PC-9 (cell line): ENCODE measurements at regions not wholly inside any gene's neighbourhood (a gene's known extent, or its start where the extent isn't known, plus 50 kb on each side); places are given as distances from the start of the nearest gene placed in this dataset.

Source experiments
- BruUV-seq: library from RNA; stranded (reverse); fragments of 400-500 nt; replicated peaks from 2 replicates; lab custom pipeline; 2021; lab: Mats Ljungman, UMichigan
- CTCF ChIA-PET: fragments of 300-600 bp; sonication (Branson Sonifier 250); formaldehyde crosslinking; loops from one replicate; lab custom pipeline; 2022; ENCODE audit warnings: antibody characterized with exemption; lab: Charles Lee
- POLR2A ChIA-PET: fragments of 300-600 bp; sonication (Branson Sonifier 250); formaldehyde crosslinking; loops from one replicate; lab custom pipeline; 2022; ENCODE audit warnings: antibody characterized with exemption; ENCODE audit not compliant: unreplicated experiment; lab: Charles Lee
- DNase-seq, 2 experiments: peaks; one replicate each; pipeline versions ENCODE4 v3.0.0 to v3.0.0-alpha.2; 2015 to 2022; ENCODE audit warnings: mixed read lengths in 1 of 2
- H2AFZ ChIP-seq: fragments of 200-600 bp; sonication (generic); 2 replicates; pipeline ENCODE4 v1.8.1; 2017; ENCODE audit warnings: antibody characterized with exemption
- H3F3A ChIP-seq: fragments of 200-600 bp; sonication (generic); 2 replicates; pipeline ENCODE4 v1.8.1; 2017; ENCODE audit warnings: antibody characterized with exemption, mild to moderate bottlenecking, low read depth; ENCODE audit not compliant: insufficient read depth
- H3K27ac ChIP-seq: fragments of 200-600 bp; sonication (generic); 2 replicates; pipeline ENCODE4 v1.6.1; 2016; ENCODE audit warnings: mixed run types
- H3K27me3 ChIP-seq: fragments of 200-600 bp; sonication (generic); 2 replicates; pipeline ENCODE4 v1.6.1; 2016; ENCODE audit warnings: low read depth, mixed run types; ENCODE audit not compliant: insufficient read depth
- H3K36me3 ChIP-seq: fragments of 200-600 bp; sonication (generic); 2 replicates; pipeline ENCODE4 v1.6.1; 2016; ENCODE audit warnings: low read depth, mixed run types
- H3K4me1 ChIP-seq: fragments of 200-600 bp; sonication (generic); replicated peaks from 2 replicates; pipeline ENCODE4 v1.6.1; 2016; ENCODE audit warnings: mixed run types; ENCODE audit not compliant: insufficient read depth
- H3K4me2 ChIP-seq: fragments of 200-600 bp; sonication (generic); 2 replicates; pipeline ENCODE4 v1.6.1; 2017; ENCODE audit warnings: mixed run types
- H3K4me3 ChIP-seq: fragments of 200-600 bp; sonication (generic); 2 replicates; pipeline ENCODE4 v1.6.1; 2016; ENCODE audit warnings: mixed run types
- H3K79me2 ChIP-seq: fragments of 200-600 bp; sonication (generic); 2 replicates; pipeline ENCODE4 v1.6.1; 2017; ENCODE audit warnings: low read depth, mixed run types
- H3K9me2 ChIP-seq: fragments of 200-600 bp; sonication (generic); 2 replicates; pipeline ENCODE4 v1.8.1; 2017; ENCODE audit warnings: mild to moderate bottlenecking; ENCODE audit not compliant: insufficient read depth
- H3K9me3 ChIP-seq: fragments of 200-600 bp; sonication (generic); 2 replicates; pipeline ENCODE4 v1.8.1; 2016; ENCODE audit warnings: low read depth; ENCODE audit not compliant: insufficient read depth
- H4K20me1 ChIP-seq: fragments of 200-600 bp; sonication (generic); 2 replicates; pipeline ENCODE4 v1.8.1; 2017; ENCODE audit not compliant: insufficient read depth
- EZH2 ChIP-seq: fragments of 200-600 bp; sonication (generic); IDR thresholded peaks from 2 replicates; pipeline ENCODE4 v1.8.0; 2017; ENCODE audit warnings: antibody characterized with exemption, low read depth
- intact Hi-C: fragments of 100-400 bp; cut with micrococcal nuclease; formaldehyde crosslinking; loops from one replicate; pipeline ENCODE4 v1.10.0; 2022; ENCODE audit not compliant: unreplicated experiment
- TF ChIP-seq, protein P1 (sequence below): fragments of 200-600 bp; sonication (generic); conservative IDR thresholded peaks from 2 replicates; pipeline ENCODE4 v1.6.1; 2017; ENCODE audit warnings: mixed run types, antibody characterized with exemption, mild to moderate bottlenecking, moderate library complexity

DNA sequence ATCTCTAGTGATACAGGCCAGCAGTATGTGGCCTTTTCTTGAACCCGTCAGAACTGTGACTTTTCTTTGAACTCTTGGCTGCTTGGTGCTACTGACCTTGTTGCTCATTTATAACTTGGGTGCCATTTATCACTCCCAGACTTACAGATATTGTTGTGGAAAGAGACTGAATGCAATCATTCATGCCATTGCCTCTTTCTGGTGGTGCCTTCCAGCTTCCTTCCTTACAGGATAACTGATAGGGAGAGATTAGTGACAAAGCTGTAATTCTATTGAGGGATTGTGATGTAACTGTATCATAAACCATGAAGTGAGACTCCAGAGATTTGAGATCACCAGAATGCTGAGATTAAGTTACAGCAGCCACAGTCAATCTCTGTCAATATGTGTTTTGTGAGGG lies 256.5 kb downstream of the USP25 start:
- CTCF ChIA-PET: no interaction called here
- BruUV-seq: no TSS peak
- H3K9me3 ChIP-seq: no peaks in the 10 kb centered on the region

DNA sequence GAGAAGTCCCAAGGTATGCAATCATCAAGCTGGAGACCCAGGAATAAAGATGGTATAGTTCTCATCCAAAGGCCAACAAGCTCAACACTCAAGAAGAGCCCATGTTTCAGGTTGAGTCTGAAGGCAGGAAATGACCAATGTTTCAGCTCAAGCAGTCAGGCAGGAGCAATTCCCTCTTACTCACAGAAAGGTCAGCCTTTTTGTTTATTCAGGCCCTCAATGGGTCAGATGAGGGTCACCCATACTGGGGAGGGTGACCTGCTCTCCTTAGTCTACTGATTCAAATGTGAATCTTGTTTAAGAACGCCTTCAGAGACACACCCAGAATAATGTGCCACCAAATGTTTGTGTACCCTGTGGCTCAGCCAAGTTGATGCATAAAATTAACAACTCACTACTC lies 262.4 kb downstream of the USP25 start:
- no peaks in the 10 kb centered on the region for H3F3A ChIP-seq
- H3K4me3 ChIP-seq: no peak overlapping the region
- no peak overlapping the region for H3K4me2 ChIP-seq
- H3K36me3 ChIP-seq: no peaks in the 10 kb centered on the region
- BruUV-seq: no TSS peak
- no peaks in the 10 kb centered on the region for H3K79me2 ChIP-seq
- no peaks in the 10 kb centered on the region for H4K20me1 ChIP-seq
- no peaks in the 10 kb centered on the region for H3K9me2 ChIP-seq
- H3K27ac ChIP-seq: no peak overlapping the region
- H3K27me3 ChIP-seq: no peaks in the 10 kb centered on the region
- H2AFZ ChIP-seq: no peak overlapping the region
- DNase-seq: no peak
- ChIA-PET CTCF (interaction anchor here (0.6 kb wide), 1 partner anchor 24 kb away, joined by 5 read pairs; no protein-coding TSS in a partner anchor), POLR2A (no interaction called here)
- H3K9me3 ChIP-seq: no peaks in the 10 kb centered on the region
- H3K4me1 ChIP-seq: no peaks in the 10 kb centered on the region
- intact Hi-C loops: no loop called here
- TF ChIP-seq EZH2: no peak
- TF ChIP-seq, protein P1, sequence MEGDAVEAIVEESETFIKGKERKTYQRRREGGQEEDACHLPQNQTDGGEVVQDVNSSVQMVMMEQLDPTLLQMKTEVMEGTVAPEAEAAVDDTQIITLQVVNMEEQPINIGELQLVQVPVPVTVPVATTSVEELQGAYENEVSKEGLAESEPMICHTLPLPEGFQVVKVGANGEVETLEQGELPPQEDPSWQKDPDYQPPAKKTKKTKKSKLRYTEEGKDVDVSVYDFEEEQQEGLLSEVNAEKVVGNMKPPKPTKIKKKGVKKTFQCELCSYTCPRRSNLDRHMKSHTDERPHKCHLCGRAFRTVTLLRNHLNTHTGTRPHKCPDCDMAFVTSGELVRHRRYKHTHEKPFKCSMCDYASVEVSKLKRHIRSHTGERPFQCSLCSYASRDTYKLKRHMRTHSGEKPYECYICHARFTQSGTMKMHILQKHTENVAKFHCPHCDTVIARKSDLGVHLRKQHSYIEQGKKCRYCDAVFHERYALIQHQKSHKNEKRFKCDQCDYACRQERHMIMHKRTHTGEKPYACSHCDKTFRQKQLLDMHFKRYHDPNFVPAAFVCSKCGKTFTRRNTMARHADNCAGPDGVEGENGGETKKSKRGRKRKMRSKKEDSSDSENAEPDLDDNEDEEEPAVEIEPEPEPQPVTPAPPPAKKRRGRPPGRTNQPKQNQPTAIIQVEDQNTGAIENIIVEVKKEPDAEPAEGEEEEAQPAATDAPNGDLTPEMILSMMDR: no peak

More for the DNA sequence above, 256.5 kb downstream of the USP25 start:
- intact Hi-C loops: no loop called here
- TF ChIP-seq EZH2: no peak
- TF ChIP-seq, protein P1: no peak
- POLR2A ChIA-PET: no interaction called here
- Histone ChIP-seq H4K20me1 (no peaks in the 10 kb centered on the region), H3K36me3 (no peaks in the 10 kb centered on the region), H2AFZ (no peak overlapping the region), H3K27ac (no peak overlapping the region), H3K9me2 (no peaks in the 10 kb centered on the region), H3F3A (no peaks in the 10 kb centered on the region), H3K4me3 (no peak overlapping the region), H3K4me1 (no peaks in the 10 kb centered on the region), H3K4me2 (no peak overlapping the region), H3K79me2 (no peaks in the 10 kb centered on the region), H3K27me3 (no peaks in the 10 kb centered on the region)
- DNase-seq: no peak

DNA sequence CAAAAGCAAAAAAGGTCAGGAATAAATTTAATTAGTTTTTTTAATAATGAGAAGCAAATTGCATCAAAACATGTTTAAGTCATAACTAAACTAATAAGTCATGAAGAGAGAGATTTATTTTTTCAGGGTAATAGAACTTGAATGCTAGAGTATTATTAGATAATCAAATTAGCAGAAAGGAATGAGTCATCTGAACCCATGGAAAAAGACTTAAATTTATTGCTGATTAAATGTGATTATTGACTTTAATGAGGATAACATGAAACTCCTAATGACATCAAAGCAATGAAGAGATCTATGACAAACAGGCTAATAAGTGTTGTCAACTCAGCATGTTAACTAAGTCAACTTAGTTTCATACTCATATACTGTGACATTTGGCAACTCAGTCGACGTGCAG lies 264.2 kb downstream of the USP25 start:
- POLR2A ChIA-PET: no interaction called here
- BruUV-seq: no TSS peak

More for the DNA sequence above, 264.2 kb downstream of the USP25 start:
- Histone ChIP-seq H4K20me1 (no peaks in the 10 kb centered on the region), H2AFZ (no peak overlapping the region), H3F3A (no peaks in the 10 kb centered on the region), H3K4me3 (no peak overlapping the region), H3K79me2 (no peaks in the 10 kb centered on the region), H3K36me3 (no peaks in the 10 kb centered on the region), H3K27me3 (no peaks in the 10 kb centered on the region), H3K4me1 (no peaks in the 10 kb centered on the region), H3K27ac (no peak overlapping the region), H3K4me2 (no peak overlapping the region), H3K9me2 (no peaks in the 10 kb centered on the region), H3K9me3 (no peaks in the 10 kb centered on the region)
- no peak for DNase-seq
- CTCF ChIA-PET: no interaction called here
- TF ChIP-seq, protein P1: no peak
- no peak for TF ChIP-seq EZH2
- intact Hi-C loops: no loop called here
